Trophoblast cell (in vitro differentiated cells and primary cell): ENCODE measurements at regions not wholly inside any gene's neighbourhood (a gene's known extent, or its start where the extent isn't known, plus 50 kb on each side); places are given as distances from the start of the nearest gene placed in this dataset.

ENCODE experiments used
- DNase-seq, 2 donors: peaks; one replicate each; pipeline ENCODE4 v3.0.0-alpha.2; 2016
- H2AFZ ChIP-seq: 2 replicates; pipeline ENCODE4 v1.6.1; 2013; ENCODE audit warnings: low read length, moderate library complexity, mild to moderate bottlenecking; ENCODE audit not compliant: insufficient read depth, poor library complexity
- H2AK5ac ChIP-seq: 2 replicates; pipeline ENCODE4 v1.6.1; 2013; ENCODE audit warnings: mild to moderate bottlenecking, low read length
- H2BK120ac ChIP-seq: 2 replicates; pipeline ENCODE4 v1.6.1; 2013; ENCODE audit warnings: low read length, mild to moderate bottlenecking, moderate library complexity; ENCODE audit not compliant: insufficient read depth, poor library complexity
- H2BK12ac ChIP-seq: 2 replicates; pipeline ENCODE4 v1.6.1; 2013; ENCODE audit warnings: mild to moderate bottlenecking, low read length, moderate library complexity
- H2BK5ac ChIP-seq: 2 replicates; pipeline ENCODE4 v1.6.1; 2013; ENCODE audit warnings: low read length, low read depth, moderate library complexity, mild to moderate bottlenecking; ENCODE audit not compliant: poor library complexity
- H3K14ac ChIP-seq: 2 replicates; pipeline ENCODE4 v1.6.1; 2013; ENCODE audit warnings: mild to moderate bottlenecking, low read length
- H3K18ac ChIP-seq: 2 replicates; pipeline ENCODE4 v1.6.1; 2013; ENCODE audit warnings: mild to moderate bottlenecking, low read length
- H3K23ac ChIP-seq: 2 replicates; pipeline ENCODE4 v1.6.1; 2013; ENCODE audit warnings: low read length
- H3K27ac ChIP-seq: 2 replicates; pipeline ENCODE4 v1.5.1; 2013; ENCODE audit warnings: low read depth, mild to moderate bottlenecking, inconsistent platforms, low read length, moderate library complexity
- H3K27me3 ChIP-seq: 2 replicates; pipeline ENCODE4 v1.6.1; 2013; ENCODE audit warnings: inconsistent platforms, mild to moderate bottlenecking, low read length, moderate library complexity; ENCODE audit not compliant: insufficient read depth
- H3K36me3 ChIP-seq, 2 experiments: 1 replicate in 1 of 2; 2 replicates in 1 of 2; pipeline ENCODE4 v1.6.1; 2013; ENCODE audit warnings: low read length in 2 of 2, mild to moderate bottlenecking in 2 of 2, moderate library complexity in 1 of 2; ENCODE audit not compliant: insufficient read depth in 2 of 2, control insufficient read depth in 1 of 2
- H3K4ac ChIP-seq: 2 replicates; pipeline ENCODE4 v1.6.1; 2013; ENCODE audit warnings: low read depth, mild to moderate bottlenecking, low read length, moderate library complexity
- H3K4me1 ChIP-seq, 2 experiments: 1 replicate in 1 of 2; 2 replicates in 1 of 2; pipeline ENCODE4 v1.6.1; 2013; ENCODE audit warnings: low read length in 2 of 2, mild to moderate bottlenecking in 2 of 2, moderate library complexity in 1 of 2; ENCODE audit not compliant: insufficient read depth in 2 of 2, control insufficient read depth in 1 of 2
- H3K4me2 ChIP-seq: 2 replicates; pipeline ENCODE4 v1.6.1; 2013; ENCODE audit warnings: inconsistent platforms, mild to moderate bottlenecking, low read length, moderate library complexity
- H3K4me3 ChIP-seq: 2 replicates; pipeline ENCODE4 v1.5.1; 2013; ENCODE audit warnings: mild to moderate bottlenecking, low read depth, low read length, inconsistent platforms
- H3K79me1 ChIP-seq: one replicate; pipeline ENCODE4 v1.6.1; 2013; ENCODE audit warnings: low read length
- H3K79me2 ChIP-seq: 2 replicates; pipeline ENCODE4 v1.6.1; 2013; ENCODE audit warnings: low read length, mild to moderate bottlenecking; ENCODE audit not compliant: control insufficient read depth, insufficient read depth, poor library complexity
- H3K9ac ChIP-seq: 2 replicates; pipeline ENCODE4 v1.6.1; 2013; ENCODE audit warnings: mild to moderate bottlenecking, low read length
- H3K9me3 ChIP-seq: 2 replicates; pipeline ENCODE4 v1.6.1; 2013; ENCODE audit warnings: low read depth, mild to moderate bottlenecking, control low read depth, inconsistent platforms, low read length; ENCODE audit not compliant: insufficient read depth
- H4K12ac ChIP-seq: 2 replicates; pipeline ENCODE4 v1.6.1; 2013; ENCODE audit warnings: low read depth, mild to moderate bottlenecking, low read length, moderate library complexity
- H4K8ac ChIP-seq: 2 replicates; pipeline ENCODE4 v1.6.1; 2013; ENCODE audit warnings: low read depth, mild to moderate bottlenecking, low read length, moderate library complexity
- H4K91ac ChIP-seq: one replicate; pipeline ENCODE4 v1.6.1; 2013; ENCODE audit warnings: low read depth, mild to moderate bottlenecking, low read length, moderate library complexity
- WGBS: extraction: QIAGEN DNeasy Blood & Tissue Kit; methylation state at CpG from one replicate; pipeline ENCODE4 v1.1.7; 2013; ENCODE audit warnings: missing lambda C conversion rate; ENCODE audit not compliant: insufficient read length, insufficient coverage; ENCODE audit errors: extremely low coverage; 5-methylcytosine and 5-hydroxymethylcytosine counted together

DNA sequence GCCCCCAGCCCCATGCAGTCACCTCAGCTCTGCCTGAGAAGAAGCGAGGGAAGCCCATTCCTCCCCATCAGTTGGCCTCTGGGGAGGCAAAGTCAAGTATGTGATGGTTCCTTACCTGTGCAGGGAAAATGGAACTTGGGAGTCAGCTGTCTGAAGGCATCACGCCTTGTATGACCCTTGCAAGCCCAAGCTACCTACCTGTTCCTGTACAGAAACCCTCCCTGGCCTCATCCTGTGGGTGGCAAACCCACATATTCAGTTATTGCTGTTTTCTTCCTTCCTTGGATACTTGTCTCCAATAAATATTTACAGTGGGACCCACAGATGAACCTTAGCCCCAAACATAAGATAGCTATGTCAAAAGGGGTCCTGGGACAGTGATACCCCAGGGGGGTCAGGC lies 92.2 kb upstream of the MLN start:
- no peak overlapping the region for H3K4ac ChIP-seq
- no peak for DNase-seq
- no peaks in the 10 kb centered on the region for H3K27me3 ChIP-seq
- H3K4me3 ChIP-seq = no peak overlapping the region
- no peak overlapping the region for H4K12ac ChIP-seq
- H3K79me2 ChIP-seq = no peaks in the 10 kb centered on the region
- no peaks in the 10 kb centered on the region for H3K79me1 ChIP-seq
- no peaks in the 10 kb centered on the region for H3K4me1 ChIP-seq
- H3K36me3 ChIP-seq = no peaks in the 10 kb centered on the region
- no peak overlapping the region for H3K14ac ChIP-seq
- no CpG with 5 or more reads among the region's 2 CpGs for WGBS
- H4K91ac ChIP-seq = no peak overlapping the region
- H3K23ac ChIP-seq = no peak overlapping the region
- H3K9ac ChIP-seq = no peak overlapping the region
- no peak overlapping the region for H2BK120ac ChIP-seq
- no peak overlapping the region for H4K8ac ChIP-seq
- H2BK5ac ChIP-seq = no peak overlapping the region
- H3K18ac ChIP-seq = no peak overlapping the region
- H3K4me2 ChIP-seq = no peak overlapping the region
- H2BK12ac ChIP-seq = no peak overlapping the region
- H2AFZ ChIP-seq = no peak overlapping the region
- peaks cover 1% of the 10 kb centered on the region for H3K9me3 ChIP-seq
- no peak overlapping the region for H3K27ac ChIP-seq
- no peak overlapping the region for H2AK5ac ChIP-seq

- no peak overlapping the region for H3K14ac ChIP-seq
- no peak overlapping the region for H4K91ac ChIP-seq
- no peak overlapping the region for H3K23ac ChIP-seq
- no peaks in the 10 kb centered on the region for H3K79me1 ChIP-seq
- H4K12ac ChIP-seq = no peak overlapping the region
- no peak overlapping the region for H4K8ac ChIP-seq
- no peak overlapping the region for H3K4ac ChIP-seq
- H3K18ac ChIP-seq = no peak overlapping the region
- H3K79me2 ChIP-seq = no peaks in the 10 kb centered on the region
- no peak overlapping the region for H3K4me3 ChIP-seq
- H3K36me3 ChIP-seq = no peaks in the 10 kb centered on the region
- no peaks in the 10 kb centered on the region for H3K27me3 ChIP-seq
- no peak overlapping the region for H3K9ac ChIP-seq
- H2BK5ac ChIP-seq = no peak overlapping the region
- peaks cover 1% of the 10 kb centered on the region for H3K9me3 ChIP-seq
- H3K4me1 ChIP-seq = no peaks in the 10 kb centered on the region
- no peak overlapping the region for H2BK12ac ChIP-seq
- no peak overlapping the region for H2BK120ac ChIP-seq
- DNase-seq = no peak
- no peak overlapping the region for H3K27ac ChIP-seq
- H3K4me2 ChIP-seq = no peak overlapping the region
- H2AK5ac ChIP-seq = no peak overlapping the region
- no CpG with 5 or more reads among the region's 3 CpGs for WGBS
- H2AFZ ChIP-seq = no peak overlapping the region
These were observed 91.5 kb upstream of the MLN start for GRCh38 chr6:33895296-33895695.

- WGBS = no CpG with 5 or more reads among the region's 2 CpGs
- peaks cover 3% of the 10 kb centered on the region for H3K9me3 ChIP-seq
These were observed 90.6 kb upstream of the MLN start for GRCh38 chr6:33894438-33894837.

DNA sequence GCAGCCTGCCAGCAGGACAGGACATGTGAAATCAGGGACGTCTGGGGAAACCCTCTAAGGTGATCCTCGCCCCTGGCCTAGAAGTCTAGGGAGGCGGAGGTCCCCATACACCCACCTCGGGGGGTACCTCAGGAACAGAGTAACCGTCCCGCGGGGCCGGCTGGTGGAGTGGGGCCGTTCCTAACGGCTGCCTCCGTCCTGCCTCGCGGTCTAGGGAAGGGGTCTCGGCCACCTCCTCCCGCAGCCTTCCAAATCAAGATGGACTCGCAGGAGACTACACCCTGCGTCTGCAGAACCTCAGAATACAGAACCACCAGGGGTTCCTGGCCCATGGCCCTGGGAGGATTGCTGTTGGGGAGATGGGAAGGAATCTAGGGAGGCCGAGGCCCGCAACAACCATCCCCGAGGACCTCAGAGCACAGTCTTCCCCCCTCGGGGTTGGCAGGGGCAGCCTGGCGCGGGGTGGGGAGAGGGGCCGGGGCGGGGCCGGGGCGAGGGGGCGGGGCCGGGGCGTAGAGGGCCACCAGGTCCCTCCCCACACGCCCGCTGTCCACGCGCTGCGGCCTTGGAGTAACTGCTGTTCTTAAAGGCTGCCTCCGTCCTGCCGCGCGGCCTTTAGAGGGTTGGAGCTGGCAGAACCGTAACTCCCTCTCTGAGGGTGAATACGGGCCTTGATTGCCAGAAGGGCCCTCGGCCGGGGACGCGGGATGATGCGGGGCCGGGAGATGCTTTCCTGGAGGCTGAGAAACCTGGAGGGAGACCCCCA lies 89.0 kb upstream of the MLN start:
- Histone ChIP-seq H3K9me3 (peaks cover 3% of the 10 kb centered on the region), H3K27ac (no peak overlapping the region), H3K4me3 (no peak overlapping the region), H2AFZ (no peak overlapping the region), H4K8ac (no peak overlapping the region), H3K79me2 (no peaks in the 10 kb centered on the region), H2BK120ac (no peak overlapping the region), H3K27me3 (no peaks in the 10 kb centered on the region), H3K79me1 (no peaks in the 10 kb centered on the region), H3K36me3 (no peaks in the 10 kb centered on the region), H2BK5ac (no peak overlapping the region), H4K91ac (no peak overlapping the region), H4K12ac (no peak overlapping the region), H2BK12ac (no peak overlapping the region), H3K9ac (no peak overlapping the region), H3K18ac (no peak overlapping the region), H3K4me2 (no peak overlapping the region), H3K4me1 (no peaks in the 10 kb centered on the region), H3K14ac (no peak overlapping the region), H3K4ac (no peak overlapping the region), H3K23ac (no peak overlapping the region), H2AK5ac (no peak overlapping the region)
- no CpG with 5 or more reads among the region's 47 CpGs for WGBS
- no peak for DNase-seq

More at GRCh38 chr6:33894438-33894837, 90.6 kb upstream of the MLN start:
- no peak overlapping the region for H3K4me2 ChIP-seq
- no peak overlapping the region for H3K4ac ChIP-seq
- H3K9ac ChIP-seq = no peak overlapping the region
- no peak overlapping the region for H2BK12ac ChIP-seq
- H3K27ac ChIP-seq = no peak overlapping the region
- no peaks in the 10 kb centered on the region for H3K27me3 ChIP-seq
- H2BK5ac ChIP-seq = no peak overlapping the region
- H2AK5ac ChIP-seq = no peak overlapping the region
- H3K18ac ChIP-seq = no peak overlapping the region
- H3K36me3 ChIP-seq = no peaks in the 10 kb centered on the region
- no peaks in the 10 kb centered on the region for H3K79me2 ChIP-seq
- no peak overlapping the region for H2AFZ ChIP-seq
- H3K23ac ChIP-seq = no peak overlapping the region
- H3K14ac ChIP-seq = no peak overlapping the region
- H4K8ac ChIP-seq = no peak overlapping the region
- H3K4me3 ChIP-seq = no peak overlapping the region
- H4K12ac ChIP-seq = no peak overlapping the region
- no peak overlapping the region for H2BK120ac ChIP-seq
- DNase-seq = no peak
- H3K4me1 ChIP-seq = no peaks in the 10 kb centered on the region
- no peaks in the 10 kb centered on the region for H3K79me1 ChIP-seq
- H4K91ac ChIP-seq = no peak overlapping the region
